ENCODE measurements at regions not wholly inside any gene's neighbourhood (a gene's known extent, or its start where the extent isn't known, plus 50 kb on each side); places are given as distances from the start of the nearest gene placed in this dataset.
A peak's percentile ranks its signal among the peaks of the same experiment; 100 is the strongest.

GRCh38 chr9:580652-581342, 260.7 kb upstream of the DMRT1 start:
- DNase-seq (no peak), ATAC-seq (no peak)
- intact Hi-C loops (cut with DNase I, micrococcal nuclease), result no loop called here

GRCh38 chr9:581673-582497, 259.6 kb upstream of the DMRT1 start:
- DNase-seq (no peak), ATAC-seq (no peak)
- intact Hi-C loops (cut with DNase I, micrococcal nuclease), result no loop called here

DNA sequence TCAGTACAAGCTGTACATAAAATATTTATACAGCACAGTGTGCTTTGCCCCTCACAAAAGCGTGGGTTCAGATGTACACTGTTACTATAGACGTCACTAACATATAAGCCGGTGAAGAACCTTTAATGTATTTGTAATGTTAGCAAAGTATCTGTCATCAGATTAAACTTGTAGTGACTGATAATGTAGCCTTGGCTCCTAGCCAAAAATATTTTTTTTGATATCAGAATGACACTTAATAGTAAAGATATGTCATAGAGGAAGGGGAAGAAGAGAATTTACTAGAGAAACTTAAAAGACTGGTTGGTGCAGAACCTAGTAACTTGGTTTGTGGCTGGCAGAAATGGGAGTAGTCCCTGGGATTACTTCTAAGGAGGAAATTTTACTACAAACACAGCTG, 258.7 kb upstream of the DMRT1 start:
- intact Hi-C loops (cut with DNase I, micrococcal nuclease), result no loop called here
- ATAC-seq (no peak), DNase-seq (no peak)

GRCh38 chr9:587527-587926, 254.0 kb upstream of the DMRT1 start:
- no peak for DNase-seq
- intact Hi-C loops (cut with DNase I, micrococcal nuclease), result no loop called here

DNA sequence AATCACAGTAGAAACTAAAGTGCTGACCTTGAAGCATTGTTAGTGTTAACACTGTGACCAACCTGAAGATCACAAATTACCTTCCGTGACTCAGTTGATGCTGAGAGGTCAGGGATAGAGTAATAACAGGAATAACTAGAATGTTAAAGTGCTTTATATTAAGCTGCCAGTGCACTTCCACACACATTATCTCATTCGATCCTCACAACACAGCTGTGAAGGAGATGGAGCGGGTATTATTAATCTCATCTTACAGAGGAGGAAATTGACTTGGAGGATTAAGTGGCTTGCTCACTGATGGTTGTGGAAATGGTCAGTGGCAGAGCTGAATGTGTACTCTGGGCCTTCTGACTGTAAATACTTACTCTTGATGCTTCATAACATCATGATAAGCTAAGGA, 252.5 kb upstream of the DMRT1 start:
- intact Hi-C loops (cut with DNase I, micrococcal nuclease), result no loop called here
- DNase-seq (no peak), ATAC-seq (no peak)

More at GRCh38 chr9:587527-587926, 254.0 kb upstream of the DMRT1 start:
- ATAC-seq, result no peak

DNA sequence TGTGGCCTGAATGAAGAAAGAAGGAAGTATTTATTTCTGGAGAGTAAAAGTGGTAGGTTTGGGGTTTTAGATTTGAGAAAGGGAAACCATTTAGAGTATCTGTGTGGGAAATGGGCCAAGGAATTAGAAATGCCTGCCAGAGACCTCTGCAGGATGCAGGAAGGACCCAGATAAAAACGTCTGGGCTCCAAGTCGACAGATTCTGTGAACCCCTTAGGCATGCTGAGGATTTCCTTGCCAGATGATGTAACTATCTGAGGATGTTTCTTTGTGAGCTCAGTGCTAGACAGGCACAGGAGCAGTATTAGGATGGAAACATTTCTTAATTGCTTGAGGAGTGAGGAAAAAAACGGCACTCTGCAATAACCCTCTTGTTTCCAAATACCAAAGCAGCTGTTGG, 251.8 kb upstream of the DMRT1 start:
- ATAC-seq (no peak), DNase-seq (no peak)
- intact Hi-C loops (cut with DNase I, micrococcal nuclease), result no loop called here

DNA sequence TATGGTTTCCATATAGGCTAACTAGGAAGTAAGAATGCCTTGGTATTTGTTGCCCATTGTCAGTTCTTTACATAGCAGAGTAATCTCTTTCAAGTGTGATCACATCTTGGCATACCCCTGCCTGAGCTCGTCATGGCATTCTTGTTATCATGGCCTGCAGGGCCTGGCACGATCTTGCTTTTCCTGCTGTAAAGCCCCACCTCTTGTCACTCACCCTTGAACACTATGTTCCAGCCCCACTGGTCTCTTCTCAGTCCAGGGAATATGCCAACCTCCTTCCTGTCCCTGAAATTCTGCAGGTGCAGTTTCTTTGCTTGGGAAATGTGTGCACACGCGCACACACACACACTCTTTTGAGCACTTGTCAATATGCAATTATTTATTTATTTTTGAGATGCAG, 250.2 kb upstream of the DMRT1 start:
- intact Hi-C loops (cut with DNase I, micrococcal nuclease), result no loop called here
- ATAC-seq (peak; percentile 95), DNase-seq (peak; percentile 54 to 81)

GRCh38 chr9:592225-592624, 249.3 kb upstream of the DMRT1 start:
- peak; percentile 45 to 70 for DNase-seq
- intact Hi-C loops (cut with DNase I, micrococcal nuclease), result no loop called here
- peak; percentile 68 for ATAC-seq

GRCh38 chr9:592733-593132, 248.8 kb upstream of the DMRT1 start:
- DNase-seq (no peak), ATAC-seq (no peak)
- intact Hi-C loops (cut with DNase I, micrococcal nuclease), result no loop called here

- ATAC-seq (no peak), DNase-seq (no peak)
- intact Hi-C loops (cut with DNase I, micrococcal nuclease), result no loop called here
These were observed 247.7 kb upstream of the DMRT1 start for GRCh38 chr9:593809-594208.

GRCh38 chr9:596703-597102, 244.8 kb upstream of the DMRT1 start:
- intact Hi-C loops (cut with DNase I, micrococcal nuclease), result no loop called here
- DNase-seq (no peak), ATAC-seq (no peak)

DNA sequence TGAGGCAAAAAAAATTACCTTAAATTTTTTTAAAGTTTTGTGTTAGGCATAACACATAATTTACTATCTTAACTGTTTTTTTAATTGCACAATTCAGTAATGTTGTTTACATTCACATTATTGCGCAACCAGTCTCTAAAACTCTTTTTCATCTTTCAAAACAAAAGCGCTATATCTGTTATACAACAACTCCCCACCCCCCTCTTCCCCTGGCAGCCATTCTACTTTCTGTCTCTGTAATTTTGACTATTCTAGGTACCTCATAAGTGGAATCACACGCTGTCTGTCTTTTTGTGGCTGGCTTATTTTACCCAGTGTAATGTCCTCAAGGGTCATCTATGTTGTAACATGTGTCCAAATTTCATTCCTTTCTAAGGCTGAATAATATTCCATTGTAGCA, 241.5 kb upstream of the DMRT1 start:
- ATAC-seq (no peak), DNase-seq (no peak)
- intact Hi-C loops (cut with DNase I, micrococcal nuclease), result no loop called here

DNA sequence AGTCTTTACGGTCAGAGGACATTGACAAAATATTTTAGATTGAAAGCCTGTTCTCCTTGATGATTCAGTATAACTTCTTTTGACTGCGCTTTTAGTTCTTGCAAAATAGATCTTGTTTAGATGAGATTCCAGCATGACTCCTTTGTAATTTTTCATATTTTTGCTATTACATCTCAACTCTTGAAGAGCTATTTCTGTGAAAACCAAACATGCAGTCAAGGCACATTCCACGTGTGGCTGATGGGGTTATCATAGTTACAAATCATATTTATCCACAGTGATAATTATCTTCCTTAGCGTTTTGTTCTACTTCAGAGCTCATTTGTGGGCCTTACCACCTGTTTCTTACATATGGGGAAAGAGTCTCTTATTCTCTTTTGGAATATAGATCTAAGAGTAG, 238.8 kb upstream of the DMRT1 start:
- intact Hi-C loops (cut with DNase I, micrococcal nuclease), result no loop called here
- DNase-seq (no peak), ATAC-seq (no peak)

DNA sequence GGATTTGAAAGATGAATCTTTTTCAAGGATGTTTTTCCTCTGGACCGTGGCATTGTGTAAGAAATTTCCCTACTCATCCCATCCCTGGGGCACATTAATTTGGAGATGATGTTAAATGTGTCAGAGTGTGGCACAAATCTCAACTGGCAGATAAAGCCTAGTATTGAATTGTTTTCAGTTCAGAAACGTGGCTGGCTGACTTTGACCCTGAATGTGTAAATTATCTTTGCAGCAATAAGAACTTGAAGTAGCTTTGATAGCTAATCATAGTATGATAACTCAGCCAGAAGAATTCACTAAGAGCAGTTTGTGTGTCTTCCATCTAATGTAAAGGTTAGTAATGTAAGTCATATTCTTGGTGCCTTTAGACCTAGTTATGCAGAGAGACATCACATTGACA, 238.4 kb upstream of the DMRT1 start:
- no peak for DNase-seq
- intact Hi-C loops (cut with DNase I, micrococcal nuclease), result no loop called here

GRCh38 chr9:607417-607816, 234.1 kb upstream of the DMRT1 start:
- no peak for DNase-seq
- ATAC-seq, result peak; percentile 35
- intact Hi-C loops (cut with DNase I, micrococcal nuclease), result no loop called here

More for the DNA sequence above, 238.4 kb upstream of the DMRT1 start:
- ATAC-seq, result no peak

- peak; percentile 56 to 76 for DNase-seq
- peak; percentile 57 for ATAC-seq
- intact Hi-C loops (cut with DNase I, micrococcal nuclease), result loop anchor here in 1 of 2 donors (10.0 kb wide), 1 partner anchor 151 kb away; no protein-coding TSS in a partner anchor
These were observed 227.6 kb upstream of the DMRT1 start for GRCh38 chr9:613771-614347.

GRCh38 chr9:614431-614830, 227.1 kb upstream of the DMRT1 start:
- DNase-seq (no peak), ATAC-seq (peak; percentile 21)
- intact Hi-C loops (cut with DNase I, micrococcal nuclease), result loop anchor here in 1 of 2 donors (10.0 kb wide), 1 partner anchor 150 kb away; no protein-coding TSS in a partner anchor

GRCh38 chr9:615756-616155, 225.7 kb upstream of the DMRT1 start:
- intact Hi-C loops (cut with DNase I, micrococcal nuclease), result loop anchor here (2.0 to 10.0 kb wide), 2 partner anchors 145 to 149 kb away; no protein-coding TSS in a partner anchor
- ATAC-seq (no peak), DNase-seq (no peak)

- peak; percentile 88 for ATAC-seq
- peak; percentile 35 to 64 for DNase-seq
These were observed 224.8 kb upstream of the DMRT1 start for GRCh38 chr9:616694-617093.

More at GRCh38 chr9:616694-617093, 224.8 kb upstream of the DMRT1 start:
- intact Hi-C loops (cut with DNase I, micrococcal nuclease), result loop anchor here (2.0 to 10.0 kb wide), 2 partner anchors 144 to 148 kb away; no protein-coding TSS in a partner anchor

Data from left colon (tissue), 2 donors.